Endothelial cell of umbilical vein (primary cell): ENCODE measurements at regions not wholly inside any gene's neighbourhood (a gene's known extent, or its start where the extent isn't known, plus 50 kb on each side); places are given as distances from the start of the nearest gene placed in this dataset.
"Not testable (repeated sequence)": the region's sequence is repeated elsewhere in the genome, so short reads cannot be mapped to it uniquely, and the experiment has no call there.

Experiments used
- CTCF ChIP-seq, 2 donors: IDR thresholded peaks; 1 replicate in 1 of 2; 2 replicates in 1 of 2; pipeline ENCODE4 v1.5.1; 2011; ENCODE audit warnings: low read length in 2 of 2, mild to moderate bottlenecking in 2 of 2, moderate library complexity in 2 of 2, control low read depth in 1 of 2, inconsistent platforms in 1 of 2, low read depth in 1 of 2; ENCODE audit not compliant: insufficient read depth in 1 of 2; ENCODE audit errors: extremely low read depth in 1 of 2
- EZH2 ChIP-seq: IDR thresholded peaks from 2 replicates; pipeline ENCODE4 v1.6.1; 2012; ENCODE audit warnings: borderline replicate concordance, low read depth, mild to moderate bottlenecking, moderate library complexity, low read length, inconsistent platforms; ENCODE audit not compliant: severe bottlenecking
- MAX ChIP-seq: IDR thresholded peaks from 2 replicates; pipeline ENCODE4 v1.6.1; 2011; ENCODE audit not compliant: insufficient read depth, insufficient read length
- MYC ChIP-seq: IDR thresholded peaks from one replicate; pipeline ENCODE4 v1.6.1; 2011; ENCODE audit warnings: mild to moderate bottlenecking, low read depth, low read length
- POLR2A ChIP-seq: IDR thresholded peaks from 2 replicates; pipeline ENCODE4 v1.6.1; 2012; ENCODE audit warnings: low read depth, mild to moderate bottlenecking, control low read depth, low read length
- POLR2AphosphoS5 ChIP-seq: IDR thresholded peaks from 2 replicates; pipeline ENCODE4 v1.6.1; 2012; ENCODE audit warnings: low read depth, mild to moderate bottlenecking, control low read depth, low read length, moderate library complexity; ENCODE audit not compliant: insufficient read depth

GRCh38 chr9:63822615-63823374, 1462.2 kb downstream of the FOXD4L5 start:
- TF ChIP-seq CTCF (IDR thresholded peaks at IDR 0.05; ENCODE audit: extremely low read depth in 1 of 2, insufficient read depth in 1 of 2, low read depth in 1 of 2, low read length in 2 of 2); POLR2A; MAX; EZH2; MYC; POLR2AphosphoS5: not testable (repeated sequence)
